Uterus (tissue), 2 donors: ENCODE measurements at regions not wholly inside any gene's neighbourhood (a gene's known extent, or its start where the extent isn't known, plus 50 kb on each side); places are given as distances from the start of the nearest gene placed in this dataset.

Experiments
- POLR2A ChIP-seq, 2 donors: fragments of 450-650 bp; IDR thresholded peaks; one replicate each; pipeline ENCODE4 v1.6.1; 2016; ENCODE audit warnings: antibody characterized with exemption in 2 of 2, mild to moderate bottlenecking in 1 of 2, moderate library complexity in 1 of 2
- TF ChIP-seq, protein P1 (sequence below), 4 experiments: fragments of 200-600 bp in 2 of 4; fragments of 450-650 bp in 2 of 4; sonication (generic) in 2 of 4; IDR thresholded peaks; one replicate each; pipeline ENCODE4 v1.5.1; 2016 to 2019; ENCODE audit warnings: antibody characterized with exemption in 4 of 4, mild to moderate bottlenecking in 2 of 4, moderate library complexity in 1 of 4

DNA sequence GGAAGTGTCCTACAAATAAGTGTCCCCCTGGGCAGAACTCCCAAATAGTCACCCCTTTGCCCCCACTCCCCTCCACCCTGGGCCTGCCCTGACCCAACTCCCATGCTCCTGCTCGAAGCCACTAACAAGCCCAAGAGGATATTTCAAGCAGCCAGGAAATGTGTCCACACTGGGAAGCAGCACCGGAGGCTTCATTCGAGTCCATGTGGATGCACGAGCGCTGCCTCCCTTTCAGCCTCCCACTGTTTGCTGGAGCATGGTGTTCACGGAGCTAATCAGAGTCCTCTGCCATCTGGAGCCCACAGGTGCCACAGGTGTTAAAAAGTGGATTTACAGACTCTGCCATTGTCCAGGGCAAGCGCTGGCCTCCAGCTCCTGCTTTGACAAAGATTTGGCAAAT is 177.6 kb downstream of the TTLL2 start:
- TF ChIP-seq POLR2A (IDR thresholded peaks at IDR 0.05), result no peak
- TF ChIP-seq, protein P1, sequence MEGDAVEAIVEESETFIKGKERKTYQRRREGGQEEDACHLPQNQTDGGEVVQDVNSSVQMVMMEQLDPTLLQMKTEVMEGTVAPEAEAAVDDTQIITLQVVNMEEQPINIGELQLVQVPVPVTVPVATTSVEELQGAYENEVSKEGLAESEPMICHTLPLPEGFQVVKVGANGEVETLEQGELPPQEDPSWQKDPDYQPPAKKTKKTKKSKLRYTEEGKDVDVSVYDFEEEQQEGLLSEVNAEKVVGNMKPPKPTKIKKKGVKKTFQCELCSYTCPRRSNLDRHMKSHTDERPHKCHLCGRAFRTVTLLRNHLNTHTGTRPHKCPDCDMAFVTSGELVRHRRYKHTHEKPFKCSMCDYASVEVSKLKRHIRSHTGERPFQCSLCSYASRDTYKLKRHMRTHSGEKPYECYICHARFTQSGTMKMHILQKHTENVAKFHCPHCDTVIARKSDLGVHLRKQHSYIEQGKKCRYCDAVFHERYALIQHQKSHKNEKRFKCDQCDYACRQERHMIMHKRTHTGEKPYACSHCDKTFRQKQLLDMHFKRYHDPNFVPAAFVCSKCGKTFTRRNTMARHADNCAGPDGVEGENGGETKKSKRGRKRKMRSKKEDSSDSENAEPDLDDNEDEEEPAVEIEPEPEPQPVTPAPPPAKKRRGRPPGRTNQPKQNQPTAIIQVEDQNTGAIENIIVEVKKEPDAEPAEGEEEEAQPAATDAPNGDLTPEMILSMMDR (IDR thresholded peaks at IDR 0.05), result no peak
